ENCODE measurements at regions not wholly inside any gene's neighbourhood (a gene's known extent, or its start where the extent isn't known, plus 50 kb on each side); places are given as distances from the start of the nearest gene placed in this dataset.

DNA sequence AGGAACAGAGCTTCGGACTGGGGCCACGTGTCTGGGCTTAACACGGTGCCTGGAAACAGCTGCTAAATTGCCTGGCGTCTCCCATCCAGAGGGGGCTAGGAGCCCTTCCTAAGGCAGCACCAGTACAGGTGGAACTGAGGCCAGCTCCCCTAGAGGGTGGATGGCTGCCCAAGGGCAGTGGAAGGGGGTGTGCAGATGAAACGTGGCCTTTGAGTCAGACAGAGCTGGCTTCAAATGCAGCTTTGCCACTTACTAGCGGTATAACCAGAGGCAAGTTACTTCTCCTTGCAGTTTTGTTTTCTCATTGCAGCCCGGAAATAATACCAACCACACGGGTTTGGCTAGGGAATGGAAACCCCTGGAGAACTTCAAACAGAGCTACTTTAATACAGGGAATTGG lies 59.3 kb upstream of the SLC24A4 start:
- TF ChIP-seq POLR2A (IDR thresholded peaks at IDR 0.05) = no peak
- TF ChIP-seq, protein P1, sequence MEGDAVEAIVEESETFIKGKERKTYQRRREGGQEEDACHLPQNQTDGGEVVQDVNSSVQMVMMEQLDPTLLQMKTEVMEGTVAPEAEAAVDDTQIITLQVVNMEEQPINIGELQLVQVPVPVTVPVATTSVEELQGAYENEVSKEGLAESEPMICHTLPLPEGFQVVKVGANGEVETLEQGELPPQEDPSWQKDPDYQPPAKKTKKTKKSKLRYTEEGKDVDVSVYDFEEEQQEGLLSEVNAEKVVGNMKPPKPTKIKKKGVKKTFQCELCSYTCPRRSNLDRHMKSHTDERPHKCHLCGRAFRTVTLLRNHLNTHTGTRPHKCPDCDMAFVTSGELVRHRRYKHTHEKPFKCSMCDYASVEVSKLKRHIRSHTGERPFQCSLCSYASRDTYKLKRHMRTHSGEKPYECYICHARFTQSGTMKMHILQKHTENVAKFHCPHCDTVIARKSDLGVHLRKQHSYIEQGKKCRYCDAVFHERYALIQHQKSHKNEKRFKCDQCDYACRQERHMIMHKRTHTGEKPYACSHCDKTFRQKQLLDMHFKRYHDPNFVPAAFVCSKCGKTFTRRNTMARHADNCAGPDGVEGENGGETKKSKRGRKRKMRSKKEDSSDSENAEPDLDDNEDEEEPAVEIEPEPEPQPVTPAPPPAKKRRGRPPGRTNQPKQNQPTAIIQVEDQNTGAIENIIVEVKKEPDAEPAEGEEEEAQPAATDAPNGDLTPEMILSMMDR (IDR thresholded peaks at IDR 0.05) = no peak

Data from testis (tissue), 2 donors.